ENCODE measurements at regions not wholly inside any gene's neighbourhood (a gene's known extent, or its start where the extent isn't known, plus 50 kb on each side); places are given as distances from the start of the nearest gene placed in this dataset.

DNA sequence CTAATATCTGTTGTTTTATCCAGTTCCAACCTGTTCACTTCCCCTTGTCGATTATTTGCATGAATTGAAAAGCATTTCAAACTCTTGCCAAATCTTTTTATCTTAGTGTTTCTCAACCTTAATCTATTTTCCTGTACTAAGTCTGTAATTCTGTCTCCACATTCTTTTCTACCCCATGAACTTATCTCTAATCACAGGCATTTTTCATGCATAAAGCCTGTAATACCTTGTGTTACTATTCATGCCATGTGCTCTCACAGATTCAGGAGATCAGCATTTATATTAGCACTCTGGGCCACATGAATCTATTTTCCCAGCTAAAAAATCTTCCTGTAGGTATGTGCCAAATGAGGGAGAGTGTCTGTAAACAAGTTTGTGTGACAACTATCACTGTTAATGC lies 1360.9 kb downstream of the STIM2 start:
- DNase-seq (ENCODE audit: low read depth), result no peak

GRCh38 chr4:28225050-28225449 lies 1364.4 kb downstream of the STIM2 start:
- peak; percentile 49 for DNase-seq (ENCODE audit: low read depth)

- DNase-seq (ENCODE audit: low read depth), result no peak
Measured at GRCh38 chr4:28225689-28226353, 1365.2 kb downstream of the STIM2 start.

- no peak for DNase-seq (ENCODE audit: low read depth)
Measured at GRCh38 chr4:28226962-28227361, 1366.3 kb downstream of the STIM2 start.

DNA sequence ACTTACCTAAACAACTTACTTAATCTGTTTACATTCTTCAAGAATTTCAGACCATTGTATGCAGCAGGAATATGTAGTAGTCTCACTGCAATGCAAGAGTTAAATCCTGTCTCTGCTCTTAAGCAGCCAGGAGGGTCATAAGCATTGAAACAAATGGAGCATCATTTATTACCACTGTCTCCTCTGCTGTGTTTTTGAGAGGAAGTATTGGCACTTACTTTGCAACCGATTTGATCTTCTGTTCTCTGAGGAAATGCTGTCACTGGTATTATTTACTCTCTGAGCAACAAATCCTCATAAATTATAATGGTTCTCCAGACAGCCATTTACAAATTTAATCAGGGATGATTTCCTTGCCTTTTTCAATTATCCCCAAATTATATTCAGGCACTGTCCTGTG lies 1367.1 kb downstream of the STIM2 start:
- no peak for DNase-seq (ENCODE audit: low read depth)

- peak; percentile 82 for DNase-seq (ENCODE audit: low read depth)
Measured at GRCh38 chr4:28228561-28229491, 1368.2 kb downstream of the STIM2 start.

DNA sequence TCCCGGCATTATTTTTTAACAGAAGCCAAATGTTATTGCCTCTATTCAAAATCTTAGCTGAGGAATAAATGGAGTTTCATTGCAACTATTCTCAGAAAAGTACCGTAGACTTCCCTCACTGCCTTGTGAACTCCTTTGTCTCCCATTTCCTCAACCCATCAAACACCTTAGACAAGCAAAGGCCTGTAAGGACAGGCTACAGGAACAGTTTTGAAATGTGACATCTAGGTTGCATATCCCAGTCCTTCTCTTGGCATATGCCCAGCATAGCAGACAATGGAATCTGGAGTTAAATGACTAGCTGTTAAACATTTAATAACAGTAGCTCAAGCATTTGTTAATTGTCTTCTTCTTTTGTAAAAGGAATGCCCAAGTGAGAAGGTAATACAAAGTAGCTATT lies 1371.7 kb downstream of the STIM2 start:
- DNase-seq (ENCODE audit: low read depth), result no peak

GRCh38 chr4:28232951-28233350 lies 1372.3 kb downstream of the STIM2 start:
- no peak for DNase-seq (ENCODE audit: low read depth)

GRCh38 chr4:28233724-28234123 lies 1373.1 kb downstream of the STIM2 start:
- no peak for DNase-seq (ENCODE audit: low read depth)

DNA sequence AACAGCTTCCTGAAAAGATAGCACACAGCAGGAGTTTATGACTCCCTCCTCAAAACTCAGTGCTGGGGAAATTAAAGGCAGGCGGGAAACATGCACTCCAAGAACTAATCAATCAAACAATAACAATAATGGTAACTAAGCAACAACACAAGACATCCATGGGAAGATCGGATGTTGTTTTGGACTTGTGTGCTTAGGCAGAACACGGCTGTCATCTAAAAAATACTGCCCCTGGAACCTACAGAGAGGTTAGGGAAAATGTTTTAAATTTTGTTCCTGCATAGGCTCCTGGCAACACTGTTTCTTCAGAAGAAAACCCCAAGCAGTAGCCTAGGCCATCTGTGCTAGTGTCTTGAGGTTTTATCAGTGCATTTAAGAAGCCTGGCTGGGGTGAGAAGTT lies 1378.2 kb downstream of the STIM2 start:
- DNase-seq (ENCODE audit: low read depth), result no peak

- no peak for DNase-seq (ENCODE audit: low read depth)
Measured at GRCh38 chr4:28241021-28241420, 1380.4 kb downstream of the STIM2 start.

DNA sequence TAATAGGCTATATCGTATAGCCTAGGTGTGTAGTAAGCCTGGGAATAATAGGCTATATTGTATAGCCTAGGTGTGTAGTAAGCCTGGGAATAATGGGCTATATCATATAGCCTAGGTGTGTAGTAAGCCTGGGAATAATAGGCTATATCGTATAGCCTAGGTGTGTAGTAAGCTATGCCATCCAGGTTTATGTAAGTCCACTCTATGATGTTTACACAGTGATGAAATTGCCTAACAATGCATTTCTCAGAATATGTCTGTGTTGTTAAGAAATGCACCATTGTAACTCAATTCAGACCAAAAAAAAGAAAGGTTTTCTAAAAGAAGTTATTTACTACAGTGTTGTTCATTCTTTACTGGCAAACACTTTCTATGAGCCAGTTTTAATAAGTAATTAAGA lies 1387.2 kb downstream of the STIM2 start:
- DNase-seq (ENCODE audit: low read depth), result no peak

DNA sequence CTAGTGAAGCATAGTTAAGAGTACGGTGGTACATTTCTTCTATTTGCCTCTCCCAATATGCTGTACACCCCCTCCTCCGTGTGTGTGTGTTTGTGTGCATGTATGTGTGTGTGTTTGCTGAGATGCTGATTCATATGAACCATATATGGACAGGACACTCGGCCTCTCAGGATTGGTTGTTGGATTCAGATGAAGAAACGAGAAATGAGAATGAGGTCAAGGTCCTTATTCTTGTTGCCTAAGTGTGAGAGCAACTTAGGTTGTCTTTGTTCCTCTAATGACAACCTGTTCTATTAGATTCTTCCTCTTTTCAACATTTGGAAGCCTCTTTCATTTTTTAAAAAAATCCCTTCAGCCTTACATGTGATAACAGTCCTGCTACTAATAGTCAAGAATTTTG lies 1387.6 kb downstream of the STIM2 start:
- DNase-seq (ENCODE audit: low read depth), result no peak

DNA sequence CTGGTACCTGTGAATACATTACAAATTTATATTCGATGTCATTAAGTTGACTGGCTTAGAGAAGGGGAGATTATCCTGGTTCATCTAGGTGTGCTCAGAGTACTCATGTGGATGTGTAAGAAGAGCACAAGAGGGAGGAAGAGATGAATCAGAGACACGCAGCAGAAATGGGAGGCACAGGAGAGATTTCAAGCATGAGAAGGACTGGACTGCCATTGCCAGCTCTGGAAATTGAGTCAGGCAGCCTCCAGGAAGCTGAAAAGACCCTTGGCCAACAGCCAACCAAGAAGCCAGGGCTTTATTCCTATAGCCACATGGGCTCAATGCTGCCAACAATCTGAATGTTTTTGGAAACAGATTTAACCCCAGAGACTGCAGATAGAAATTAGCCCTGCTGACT lies 1390.0 kb downstream of the STIM2 start:
- no peak for DNase-seq (ENCODE audit: low read depth)

DNA sequence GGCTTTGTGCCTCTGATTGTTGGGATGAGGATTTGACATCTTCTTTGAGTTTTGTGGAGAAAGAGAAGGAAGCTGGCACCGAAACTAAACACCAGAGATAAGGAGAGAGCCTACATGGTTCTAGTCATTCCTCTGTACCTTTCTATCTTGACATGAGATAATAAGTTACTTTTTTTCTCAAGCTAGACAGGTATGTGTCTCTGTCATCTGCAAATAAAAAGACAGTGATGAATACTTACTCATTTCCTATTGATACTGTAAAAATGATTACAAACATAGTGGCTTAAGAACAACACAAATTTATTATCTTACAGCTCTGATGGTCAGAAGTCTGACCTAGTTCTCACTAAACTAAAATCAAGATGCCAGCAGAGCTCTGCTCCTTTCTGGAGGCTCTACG lies 1391.2 kb downstream of the STIM2 start:
- DNase-seq (ENCODE audit: low read depth), result no peak

- no peak for DNase-seq (ENCODE audit: low read depth)
Measured at GRCh38 chr4:28254003-28254402, 1393.4 kb downstream of the STIM2 start.

- DNase-seq (ENCODE audit: low read depth), result no peak
Measured at GRCh38 chr4:28256295-28256694, 1395.7 kb downstream of the STIM2 start.

DNA sequence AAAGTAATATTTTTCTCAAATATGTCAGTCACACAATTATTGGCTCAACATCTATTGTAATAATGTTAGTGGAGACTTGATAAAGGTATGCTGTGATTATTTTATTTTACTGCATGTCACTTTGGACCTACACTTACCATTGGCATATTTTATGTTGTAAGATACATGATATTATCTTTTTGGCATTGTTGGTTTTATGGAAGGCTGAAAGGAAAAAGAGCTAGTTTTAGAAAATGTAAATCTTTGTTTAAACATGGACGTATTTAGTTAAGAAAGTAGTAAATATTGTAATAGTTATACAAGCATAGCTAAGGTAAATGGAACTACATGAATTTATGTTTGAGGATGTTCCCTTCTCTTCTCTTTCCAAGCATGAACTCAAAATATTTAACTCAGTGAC lies 1399.3 kb downstream of the STIM2 start:
- DNase-seq (ENCODE audit: low read depth), result no peak

GRCh38 chr4:28267166-28267565 lies 1406.5 kb downstream of the STIM2 start:
- no peak for DNase-seq (ENCODE audit: low read depth)

DNA sequence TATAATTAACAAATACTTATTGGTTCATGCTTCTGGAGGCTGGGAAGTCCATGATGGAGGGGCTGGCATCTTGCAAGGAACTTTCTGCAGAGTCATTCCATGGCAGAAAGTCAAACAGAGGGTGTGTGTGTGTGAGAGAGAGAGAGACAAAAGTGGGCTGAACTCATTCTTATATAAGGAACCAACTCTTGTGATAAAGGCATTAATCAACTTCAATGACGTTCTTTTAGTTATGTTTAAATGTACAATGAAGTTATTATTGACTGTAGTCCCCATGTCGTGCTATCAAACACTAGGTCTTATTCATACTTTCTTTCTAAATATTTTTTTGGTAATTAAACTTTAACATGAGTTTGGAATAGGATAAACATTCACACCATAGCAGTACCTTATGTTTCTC lies 1408.8 kb downstream of the STIM2 start:
- peak; percentile 6 for DNase-seq (ENCODE audit: low read depth)

- no peak for DNase-seq (ENCODE audit: low read depth)
Measured at GRCh38 chr4:28277931-28278330, 1417.3 kb downstream of the STIM2 start.

DNA sequence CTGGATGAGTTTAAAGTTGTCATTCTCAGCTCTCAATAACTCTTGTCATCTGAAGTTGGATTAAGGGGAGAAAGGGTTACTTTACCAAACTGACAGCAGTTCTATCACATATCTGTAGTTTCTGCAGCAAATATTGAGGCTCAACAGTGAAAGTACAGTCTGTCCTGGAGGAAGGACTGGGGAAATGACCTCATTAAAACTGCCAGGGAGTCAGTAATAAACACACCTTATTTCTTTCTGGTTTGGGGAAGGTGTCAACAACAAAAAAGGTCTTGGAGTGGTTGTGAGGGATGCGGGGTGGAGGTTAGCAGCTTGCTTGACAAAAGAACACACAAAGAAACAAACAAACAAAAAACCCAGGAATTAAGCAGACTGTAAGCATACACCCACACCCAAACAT lies 1418.0 kb downstream of the STIM2 start:
- DNase-seq (ENCODE audit: low read depth), result no peak

- no peak for DNase-seq (ENCODE audit: low read depth)
Measured at GRCh38 chr4:28279249-28279648, 1418.6 kb downstream of the STIM2 start.
